ENCODE measurements at regions not wholly inside any gene's neighbourhood (a gene's known extent, or its start where the extent isn't known, plus 50 kb on each side); places are given as distances from the start of the nearest gene placed in this dataset.

GRCh38 chr19:7419777-7420439 lies 68.9 kb downstream of the PEX11G start:
- Histone ChIP-seq H2BK20ac (ENCODE audit: low read depth, low read length, poor library complexity, severe bottlenecking) (no peak overlapping the region), H4K5ac (ENCODE audit: insufficient read length, low read depth, low read length) (no peak overlapping the region), H2BK5ac (ENCODE audit: insufficient read length, low read length) (no peak overlapping the region), H3K23me2 (ENCODE audit: insufficient read length, low read depth, low read length, poor library complexity, severe bottlenecking) (no peaks in the 10 kb centered on the region), H3K4me2 (ENCODE audit: insufficient read depth, insufficient read length, low read length) (no peak overlapping the region), H3K4me1 (ENCODE audit: insufficient read depth, low read length) (no peaks in the 10 kb centered on the region), H3K27ac (ENCODE audit: insufficient read length, low read depth, low read length) (no peak overlapping the region), H3K9ac (ENCODE audit: extremely low read depth, insufficient read length, low read length) (no peak overlapping the region), H2BK15ac (ENCODE audit: low read depth, low read length) (no peak overlapping the region), H2AFZ (ENCODE audit: low read length) (no peak overlapping the region), H3K4ac (ENCODE audit: low read depth, low read length) (no peak overlapping the region), H4K91ac (ENCODE audit: insufficient read length, low read depth, low read length) (no peak overlapping the region), H3K18ac (ENCODE audit: insufficient read length, low read depth, low read length) (no peak overlapping the region), H3T11ph (ENCODE audit: low read length) (no peak overlapping the region), H3K9me3 (ENCODE audit: control insufficient read depth, low read depth, low read length) (no peaks in the 10 kb centered on the region), H4K8ac (replicated peaks; ENCODE audit: insufficient read length, low read depth, low read length) (no peak overlapping the region), H3K56ac (ENCODE audit: insufficient read length, low read depth, low read length) (no peak overlapping the region), H2BK12ac (ENCODE audit: insufficient read length, low read depth, low read length) (no peak overlapping the region), H3K14ac (ENCODE audit: insufficient read depth, low read length) (no peak overlapping the region), H3K79me1 (ENCODE audit: insufficient read depth, low read depth, low read length, poor library complexity, severe bottlenecking) (no peaks in the 10 kb centered on the region), H3K23ac (ENCODE audit: insufficient read length, low read depth, low read length) (no peak overlapping the region), H2BK120ac (ENCODE audit: low read depth, low read length, poor library complexity, severe bottlenecking) (no peak overlapping the region), H2AK5ac (ENCODE audit: insufficient read length, low read length) (no peak overlapping the region), H3K27me3 (ENCODE audit: insufficient read depth, low read length) (no peaks in the 10 kb centered on the region), H3K79me2 (ENCODE audit: insufficient read depth, low read length) (peaks cover 3% of the 10 kb centered on the region; the same call in 1 of the 2 replicates), H4K20me1 (ENCODE audit: control insufficient read depth, insufficient read depth, insufficient read length) (no peaks in the 10 kb centered on the region)
- DNase-seq: no peak
- no CpG with 5 or more reads among the region's 10 CpGs for WGBS (ENCODE audit: extremely low coverage, insufficient read length, low lambda C conversion rate)
- Mint-ChIP-seq H3K36me3 (ENCODE audit: insufficient read depth in 1 of 3, low read depth in 3 of 3) (peaks cover 0 to 10% (median 3%) of the 10 kb centered on the region in 3 experiments; a peak in 5 of 7 replicates), H3K27ac (no peak overlapping the region), H3K27me3 (ENCODE audit: low read depth) (no peaks in the 10 kb centered on the region; the same call in 1 of the 2 replicates), H3K9me3 (no peaks in the 10 kb centered on the region), H3K4me3 (no peak overlapping the region), H3K4me1 (peaks cover 15 to 17% of the 10 kb centered on the region in 2 experiments)
- TF ChIP-seq CTCF (conservative IDR thresholded peaks at IDR 0.05): no peak

Data from H9 (cell line).